Esophagus muscularis mucosa (tissue), 3 donors: ENCODE measurements at regions not wholly inside any gene's neighbourhood (a gene's known extent, or its start where the extent isn't known, plus 50 kb on each side); places are given as distances from the start of the nearest gene placed in this dataset.

Source experiments
- CTCF ChIP-seq, 3 experiments: fragments of 200-600 bp in 2 of 3; fragments of 450-650 bp in 1 of 3; sonication (generic) in 2 of 3; IDR thresholded peaks; one replicate each; pipeline ENCODE4 v1.5.1; 2017 to 2019; ENCODE audit warnings: antibody characterized with exemption in 3 of 3, mild to moderate bottlenecking in 2 of 3, moderate library complexity in 1 of 3
- POLR2A ChIP-seq: fragments of 450-650 bp; IDR thresholded peaks from one replicate; pipeline ENCODE4 v1.6.1; 2017; ENCODE audit warnings: antibody characterized with exemption, moderate library complexity, mild to moderate bottlenecking, low read depth

- no peak for TF ChIP-seq POLR2A
- TF ChIP-seq CTCF (IDR thresholded peaks at IDR 0.05), result no peak
These were observed 431.2 kb upstream of the SALL3 start for GRCh38 chr18:78548261-78549058.
